Tibial nerve (tissue), 4 donors: ENCODE measurements at regions not wholly inside any gene's neighbourhood (a gene's known extent, or its start where the extent isn't known, plus 50 kb on each side); places are given as distances from the start of the nearest gene placed in this dataset.

ENCODE experiments used
- DNase-seq, 2 donors: peaks; one replicate each; pipeline ENCODE4 v3.0.0-alpha.2; 2019; ENCODE audit warnings: low spot score in 2 of 2
- H3K27ac ChIP-seq, 4 donors: fragments of 200-600 bp; sonication (generic) in 3 of 4; one replicate each; pipeline ENCODE4 v1.5.1; 2017 to 2019; ENCODE audit warnings: mild to moderate bottlenecking in 1 of 4
- H3K27me3 ChIP-seq, 2 donors: fragments of 200-600 bp; sonication (generic) in 1 of 2; one replicate each; pipeline versions ENCODE4 v1.5.1 to v1.6.0; 2017 to 2019
- H3K36me3 ChIP-seq, 3 donors: fragments of 200-600 bp; sonication (generic); one replicate each; pipeline ENCODE4 v1.5.1; 2018 to 2019
- H3K4me1 ChIP-seq, 4 donors: fragments of 200-600 bp; sonication (generic) in 3 of 4; one replicate each; pipeline ENCODE4 v1.5.1; 2017 to 2019
- H3K4me3 ChIP-seq, 4 donors: fragments of 200-600 bp; sonication (generic) in 3 of 4; one replicate each; pipeline ENCODE4 v1.5.1; 2017 to 2019; ENCODE audit warnings: mild to moderate bottlenecking in 1 of 4, moderate library complexity in 1 of 4
- H3K9me3 ChIP-seq, 4 donors: fragments of 200-600 bp; sonication (generic) in 3 of 4; one replicate each; pipeline ENCODE4 v1.5.1; 2017 to 2019
- EP300 ChIP-seq, 2 donors: sonication (generic); formaldehyde crosslinking; IDR thresholded peaks; one replicate each; pipeline ENCODE4 v1.6.1; 2017; ENCODE audit warnings: antibody characterized with exemption in 2 of 2, mild to moderate bottlenecking in 1 of 2
- POLR2A ChIP-seq, 2 donors: fragments of 450-650 bp; IDR thresholded peaks; one replicate each; pipeline ENCODE4 v1.6.1; 2017; ENCODE audit warnings: antibody characterized with exemption in 2 of 2, mild to moderate bottlenecking in 2 of 2, moderate library complexity in 2 of 2
- WGBS, 2 donors: methylation state at CpG; one replicate each; pipeline ENCODE4 v1.1.5; 2018; 5-methylcytosine and 5-hydroxymethylcytosine counted together
- TF ChIP-seq, protein P1 (sequence below), 5 experiments: fragments of 200-600 bp in 3 of 5; fragments of 450-650 bp in 2 of 5; sonication (generic) in 3 of 5; IDR thresholded peaks; one replicate each; pipeline ENCODE4 v1.5.1; 2016 to 2019; ENCODE audit warnings: antibody characterized with exemption in 5 of 5, mild to moderate bottlenecking in 3 of 5, moderate library complexity in 2 of 5

DNA sequence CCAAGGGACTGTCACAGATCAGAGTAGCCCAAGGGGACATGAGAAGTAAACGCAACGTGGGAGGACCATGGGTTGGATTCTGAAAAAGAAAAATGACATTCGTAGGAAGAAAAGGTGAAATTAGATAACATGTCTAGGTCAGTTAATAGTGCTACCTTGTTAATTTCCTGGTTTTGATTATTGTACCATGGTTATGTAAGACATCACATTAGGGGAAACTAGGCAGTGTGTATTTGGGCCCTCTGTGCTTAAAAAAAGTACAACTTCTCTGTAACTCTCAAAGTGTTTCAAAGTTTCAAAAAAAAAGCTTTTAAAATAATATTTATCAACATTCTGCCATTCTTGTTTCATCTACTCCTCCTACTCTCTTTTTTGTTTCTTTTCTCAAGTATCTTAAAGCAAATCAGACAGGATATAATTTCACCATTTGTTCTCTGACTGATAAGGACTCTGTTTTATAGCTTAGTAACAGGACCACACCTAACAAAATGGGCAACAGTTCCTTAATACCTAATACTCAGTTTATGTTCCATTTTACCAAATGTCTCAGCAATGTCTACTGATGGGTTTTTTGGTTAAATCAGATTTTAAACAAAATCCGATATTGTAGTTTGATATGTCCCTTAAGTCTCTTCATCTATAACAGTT is 97.1 kb upstream of the PLCB4 start:
- no peaks in the 10 kb centered on the region for H3K9me3 ChIP-seq
- no peak for TF ChIP-seq EP300 (IDR thresholded peaks at IDR 0.05)
- H3K4me3 ChIP-seq, result no peak overlapping the region
- H3K27me3 ChIP-seq, result no peaks in the 10 kb centered on the region
- H3K36me3 ChIP-seq, result no peaks in the 10 kb centered on the region
- no peaks in the 10 kb centered on the region for H3K4me1 ChIP-seq
- 66 to 67% methylated on average over 4 of the region's 4 CpGs for WGBS, 2 donors
- DNase-seq, result no peak
- no peak overlapping the region for H3K27ac ChIP-seq

DNA sequence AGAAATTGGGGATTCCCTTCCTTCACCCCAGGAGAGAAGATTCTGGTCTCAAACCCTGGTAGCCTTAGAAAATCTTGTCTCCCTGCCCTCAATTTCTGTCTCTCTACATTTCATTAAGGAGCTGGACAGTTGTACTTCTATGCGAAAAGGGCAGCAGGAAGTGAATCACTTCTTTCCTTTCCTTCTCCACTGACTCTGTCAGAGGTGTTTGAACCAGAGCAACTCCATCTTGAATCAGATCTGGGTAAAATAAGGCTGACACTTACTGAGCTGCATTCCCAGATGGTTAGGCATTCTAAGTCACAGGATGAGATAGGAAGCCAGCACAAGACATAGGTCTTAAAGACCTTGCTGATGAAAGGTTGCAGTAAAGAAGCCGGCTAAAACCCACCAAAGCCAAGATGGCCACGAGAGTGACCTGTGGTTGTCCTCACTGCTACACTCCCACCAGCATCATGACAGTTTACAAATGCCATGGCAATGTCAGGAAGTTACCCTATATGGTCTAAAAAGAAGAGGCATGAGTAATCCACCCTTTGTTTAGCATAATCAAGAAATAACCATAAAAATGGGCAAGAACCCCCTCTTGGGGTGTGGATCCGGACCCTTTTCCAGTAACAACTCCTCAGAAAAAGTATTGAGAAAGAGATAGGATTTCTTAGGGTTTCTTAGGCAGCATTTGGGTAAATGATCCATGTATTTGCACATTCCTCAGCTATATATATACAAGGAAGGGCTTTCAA is 95.8 kb upstream of the PLCB4 start:
- no peaks in the 10 kb centered on the region for H3K4me1 ChIP-seq
- no peak overlapping the region for H3K4me3 ChIP-seq
- TF ChIP-seq POLR2A (IDR thresholded peaks at IDR 0.05) (no peak), EP300 (IDR thresholded peaks at IDR 0.05) (no peak)
- TF ChIP-seq, protein P1, sequence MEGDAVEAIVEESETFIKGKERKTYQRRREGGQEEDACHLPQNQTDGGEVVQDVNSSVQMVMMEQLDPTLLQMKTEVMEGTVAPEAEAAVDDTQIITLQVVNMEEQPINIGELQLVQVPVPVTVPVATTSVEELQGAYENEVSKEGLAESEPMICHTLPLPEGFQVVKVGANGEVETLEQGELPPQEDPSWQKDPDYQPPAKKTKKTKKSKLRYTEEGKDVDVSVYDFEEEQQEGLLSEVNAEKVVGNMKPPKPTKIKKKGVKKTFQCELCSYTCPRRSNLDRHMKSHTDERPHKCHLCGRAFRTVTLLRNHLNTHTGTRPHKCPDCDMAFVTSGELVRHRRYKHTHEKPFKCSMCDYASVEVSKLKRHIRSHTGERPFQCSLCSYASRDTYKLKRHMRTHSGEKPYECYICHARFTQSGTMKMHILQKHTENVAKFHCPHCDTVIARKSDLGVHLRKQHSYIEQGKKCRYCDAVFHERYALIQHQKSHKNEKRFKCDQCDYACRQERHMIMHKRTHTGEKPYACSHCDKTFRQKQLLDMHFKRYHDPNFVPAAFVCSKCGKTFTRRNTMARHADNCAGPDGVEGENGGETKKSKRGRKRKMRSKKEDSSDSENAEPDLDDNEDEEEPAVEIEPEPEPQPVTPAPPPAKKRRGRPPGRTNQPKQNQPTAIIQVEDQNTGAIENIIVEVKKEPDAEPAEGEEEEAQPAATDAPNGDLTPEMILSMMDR (IDR thresholded peaks at IDR 0.05), result no peak
- no peaks in the 10 kb centered on the region for H3K27me3 ChIP-seq
- no peaks in the 10 kb centered on the region for H3K36me3 ChIP-seq
- H3K9me3 ChIP-seq, result no peaks in the 10 kb centered on the region
- WGBS, 2 donors, result 91 to 92% methylated on average over 4 of the region's 4 CpGs
- DNase-seq, result no peak
- H3K27ac ChIP-seq, result no peak overlapping the region

DNA sequence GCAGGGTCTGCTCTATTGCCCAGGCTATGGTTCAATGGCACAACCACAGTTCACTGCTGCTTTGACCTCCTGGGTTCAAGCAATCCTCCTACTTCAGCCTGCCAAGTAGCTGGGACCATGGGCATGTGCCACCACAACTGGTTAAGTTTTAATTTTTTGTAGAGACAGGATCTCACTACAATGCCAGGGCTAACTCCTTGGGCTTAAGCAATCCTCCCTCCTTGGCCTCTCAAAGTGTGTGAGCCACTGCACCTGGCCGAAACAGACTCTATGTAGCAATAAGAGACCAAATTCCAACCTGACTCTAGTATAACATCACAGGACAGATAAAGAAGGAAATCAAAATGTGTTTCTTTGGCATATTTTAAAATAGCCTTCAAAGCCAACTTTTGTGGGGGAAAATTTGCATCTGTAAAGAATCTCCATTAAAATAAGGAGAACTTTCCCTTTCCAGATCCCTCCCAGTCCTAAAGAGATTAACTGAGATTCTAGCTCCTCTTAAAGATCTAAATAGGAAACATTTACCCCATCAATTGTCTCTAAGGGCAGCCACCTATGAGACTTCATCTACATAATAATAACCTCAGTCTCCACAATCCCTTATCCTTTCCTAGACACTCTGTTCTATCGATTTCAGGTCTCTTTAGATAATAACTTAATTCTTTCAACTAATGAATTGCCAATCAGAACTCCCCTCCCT is 94.7 kb upstream of the PLCB4 start:
- DNase-seq, result no peak
- no peak for TF ChIP-seq POLR2A (IDR thresholded peaks at IDR 0.05)
- TF ChIP-seq, protein P1 (IDR thresholded peaks at IDR 0.05), result no peak
- TF ChIP-seq EP300 (IDR thresholded peaks at IDR 0.05), result no peak
- Histone ChIP-seq H3K4me1 (no peaks in the 10 kb centered on the region), H3K27me3 (no peaks in the 10 kb centered on the region), H3K27ac (no peak overlapping the region), H3K9me3 (no peaks in the 10 kb centered on the region), H3K36me3 (no peaks in the 10 kb centered on the region), H3K4me3 (no peak overlapping the region)
- 80 to 85% methylated on average over 2 of the region's 2 CpGs for WGBS, 2 donors

DNA sequence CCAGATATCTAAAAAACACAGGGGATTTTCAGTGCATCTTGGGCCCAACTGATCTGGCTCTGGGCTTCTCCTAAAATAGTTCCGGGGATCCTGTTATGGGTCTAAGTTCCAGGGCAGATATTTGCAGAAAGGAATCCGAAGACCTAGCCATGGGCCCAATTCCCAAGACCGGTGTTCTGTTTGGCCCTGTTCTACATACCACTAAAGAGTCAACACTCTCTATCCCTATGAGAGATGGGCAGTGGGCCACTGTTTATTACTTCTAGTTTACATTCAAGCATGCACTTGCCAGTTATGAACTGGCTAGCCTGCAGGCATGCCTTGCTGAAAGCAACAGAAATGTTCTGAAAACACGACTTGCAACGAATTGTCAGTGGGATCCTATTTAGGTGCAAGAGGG is 87.4 kb upstream of the PLCB4 start:
- H3K4me3 ChIP-seq, result no peak overlapping the region
- no peaks in the 10 kb centered on the region for H3K4me1 ChIP-seq
- H3K9me3 ChIP-seq, result no peaks in the 10 kb centered on the region
- H3K27me3 ChIP-seq, result no peaks in the 10 kb centered on the region
- no peak for DNase-seq
- TF ChIP-seq POLR2A (IDR thresholded peaks at IDR 0.05), result no peak
- no peak for TF ChIP-seq EP300 (IDR thresholded peaks at IDR 0.05)
- TF ChIP-seq, protein P1 (IDR thresholded peaks at IDR 0.05), result no peak
- no peak overlapping the region for H3K27ac ChIP-seq
- WGBS, 2 donors, result 80 to 85% methylated on average over 5 of the region's 5 CpGs
- H3K36me3 ChIP-seq, result no peaks in the 10 kb centered on the region

DNA sequence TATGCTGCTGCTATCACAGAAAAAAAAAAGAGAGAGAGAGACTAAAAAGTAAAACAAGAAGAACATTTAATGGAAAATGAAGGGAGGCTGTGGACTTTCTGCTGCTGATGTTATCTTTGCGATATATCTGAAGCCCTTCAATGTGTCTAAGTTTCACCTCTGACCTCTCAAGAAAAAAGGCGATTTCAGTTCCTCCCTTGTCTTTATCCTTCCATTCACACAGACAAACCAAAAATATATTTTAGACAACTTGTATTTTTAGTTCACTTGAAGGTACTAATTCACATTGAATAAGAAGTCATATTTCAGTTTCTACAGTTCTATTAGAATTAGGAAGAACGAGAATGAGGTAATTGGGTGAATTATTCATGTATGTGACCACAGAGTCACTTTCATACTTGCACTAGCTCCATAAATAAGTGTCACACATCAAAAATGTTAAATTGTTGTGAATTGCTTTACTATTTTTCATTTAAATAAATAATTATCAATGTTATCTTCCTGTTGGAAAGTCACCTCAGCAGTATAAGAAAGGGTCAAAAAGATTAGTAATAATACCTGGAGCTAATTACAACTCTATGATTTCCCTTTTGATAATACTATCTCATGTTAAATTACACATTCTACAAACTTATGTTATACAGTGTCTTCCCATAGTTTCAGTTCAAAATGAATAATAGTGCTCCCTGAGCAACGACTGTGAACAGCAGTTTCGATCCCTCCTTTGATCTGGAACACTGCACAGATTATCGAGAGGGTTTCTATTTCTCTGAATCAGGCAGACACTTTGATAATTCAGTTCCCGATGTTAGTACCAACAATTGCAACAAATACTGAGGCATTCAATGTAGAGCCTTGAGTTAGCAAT is 85.2 kb upstream of the PLCB4 start:
- no peak for TF ChIP-seq EP300 (IDR thresholded peaks at IDR 0.05)
- H3K36me3 ChIP-seq, result no peaks in the 10 kb centered on the region
- no peaks in the 10 kb centered on the region for H3K27me3 ChIP-seq
- DNase-seq, result no peak
- H3K27ac ChIP-seq, result no peak overlapping the region
- WGBS, 2 donors, result 71 to 75% methylated on average over 7 of the region's 7 CpGs
- H3K9me3 ChIP-seq, result no peaks in the 10 kb centered on the region
- no peaks in the 10 kb centered on the region for H3K4me1 ChIP-seq
- H3K4me3 ChIP-seq, result no peak overlapping the region
